PC-9 (cell line): ENCODE measurements at regions not wholly inside any gene's neighbourhood (a gene's known extent, or its start where the extent isn't known, plus 50 kb on each side); places are given as distances from the start of the nearest gene placed in this dataset.

Experiments
- BruUV-seq: library from RNA; stranded (reverse); fragments of 400-500 nt; replicated peaks from 2 replicates; lab custom pipeline; 2021; lab: Mats Ljungman, UMichigan
- CTCF ChIA-PET: fragments of 300-600 bp; sonication (Branson Sonifier 250); formaldehyde crosslinking; loops from one replicate; lab custom pipeline; 2022; ENCODE audit warnings: antibody characterized with exemption; lab: Charles Lee
- POLR2A ChIA-PET: fragments of 300-600 bp; sonication (Branson Sonifier 250); formaldehyde crosslinking; loops from one replicate; lab custom pipeline; 2022; ENCODE audit warnings: antibody characterized with exemption; ENCODE audit not compliant: unreplicated experiment; lab: Charles Lee
- DNase-seq, 2 experiments: peaks; one replicate each; pipeline versions ENCODE4 v3.0.0 to v3.0.0-alpha.2; 2015 to 2022; ENCODE audit warnings: mixed read lengths in 1 of 2
- H2AFZ ChIP-seq: fragments of 200-600 bp; sonication (generic); 2 replicates; pipeline ENCODE4 v1.8.1; 2017; ENCODE audit warnings: antibody characterized with exemption
- H3F3A ChIP-seq: fragments of 200-600 bp; sonication (generic); 2 replicates; pipeline ENCODE4 v1.8.1; 2017; ENCODE audit warnings: antibody characterized with exemption, mild to moderate bottlenecking, low read depth; ENCODE audit not compliant: insufficient read depth
- H3K27ac ChIP-seq: fragments of 200-600 bp; sonication (generic); 2 replicates; pipeline ENCODE4 v1.6.1; 2016; ENCODE audit warnings: mixed run types
- H3K27me3 ChIP-seq: fragments of 200-600 bp; sonication (generic); 2 replicates; pipeline ENCODE4 v1.6.1; 2016; ENCODE audit warnings: low read depth, mixed run types; ENCODE audit not compliant: insufficient read depth
- H3K36me3 ChIP-seq: fragments of 200-600 bp; sonication (generic); 2 replicates; pipeline ENCODE4 v1.6.1; 2016; ENCODE audit warnings: low read depth, mixed run types
- H3K4me1 ChIP-seq: fragments of 200-600 bp; sonication (generic); replicated peaks from 2 replicates; pipeline ENCODE4 v1.6.1; 2016; ENCODE audit warnings: mixed run types; ENCODE audit not compliant: insufficient read depth
- H3K4me2 ChIP-seq: fragments of 200-600 bp; sonication (generic); 2 replicates; pipeline ENCODE4 v1.6.1; 2017; ENCODE audit warnings: mixed run types
- H3K4me3 ChIP-seq: fragments of 200-600 bp; sonication (generic); 2 replicates; pipeline ENCODE4 v1.6.1; 2016; ENCODE audit warnings: mixed run types
- H3K79me2 ChIP-seq: fragments of 200-600 bp; sonication (generic); 2 replicates; pipeline ENCODE4 v1.6.1; 2017; ENCODE audit warnings: low read depth, mixed run types
- H3K9me2 ChIP-seq: fragments of 200-600 bp; sonication (generic); 2 replicates; pipeline ENCODE4 v1.8.1; 2017; ENCODE audit warnings: mild to moderate bottlenecking; ENCODE audit not compliant: insufficient read depth
- H3K9me3 ChIP-seq: fragments of 200-600 bp; sonication (generic); 2 replicates; pipeline ENCODE4 v1.8.1; 2016; ENCODE audit warnings: low read depth; ENCODE audit not compliant: insufficient read depth
- H4K20me1 ChIP-seq: fragments of 200-600 bp; sonication (generic); 2 replicates; pipeline ENCODE4 v1.8.1; 2017; ENCODE audit not compliant: insufficient read depth
- EZH2 ChIP-seq: fragments of 200-600 bp; sonication (generic); IDR thresholded peaks from 2 replicates; pipeline ENCODE4 v1.8.0; 2017; ENCODE audit warnings: antibody characterized with exemption, low read depth
- intact Hi-C: fragments of 100-400 bp; cut with micrococcal nuclease; formaldehyde crosslinking; loops from one replicate; pipeline ENCODE4 v1.10.0; 2022; ENCODE audit not compliant: unreplicated experiment
- TF ChIP-seq, protein P1 (sequence below): fragments of 200-600 bp; sonication (generic); conservative IDR thresholded peaks from 2 replicates; pipeline ENCODE4 v1.6.1; 2017; ENCODE audit warnings: mixed run types, antibody characterized with exemption, mild to moderate bottlenecking, moderate library complexity

DNA sequence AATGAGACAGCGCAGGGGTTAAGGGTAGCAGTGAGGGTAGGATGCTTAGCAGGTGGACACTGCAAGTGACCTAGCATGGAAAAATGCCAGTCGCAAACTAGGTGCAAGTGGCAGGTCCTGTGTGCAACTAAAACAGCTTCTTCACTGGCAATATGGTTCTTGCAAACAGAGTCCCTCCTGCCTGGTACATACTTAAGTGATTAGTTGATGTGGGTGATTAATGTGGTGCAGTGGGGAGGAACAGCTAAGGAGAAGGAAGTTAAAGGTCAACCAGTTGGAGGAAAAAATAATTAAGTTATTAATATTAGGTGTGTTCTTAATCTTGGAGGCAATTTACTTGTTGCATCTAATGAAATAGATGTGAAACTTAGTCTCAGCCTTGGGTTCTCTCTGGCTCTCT is 121.6 kb upstream of the IGFBP7 start:
- H3K9me2 ChIP-seq: no peaks in the 10 kb centered on the region
- no peaks in the 10 kb centered on the region for H3K4me1 ChIP-seq
- no peak overlapping the region for H3K27ac ChIP-seq
- no peak overlapping the region for H2AFZ ChIP-seq
- H3K4me3 ChIP-seq: no peak overlapping the region
- peak in 1 of 2 experiments; percentile 2 for DNase-seq
- CTCF ChIA-PET: no interaction called here
- H4K20me1 ChIP-seq: no peaks in the 10 kb centered on the region
- H3K79me2 ChIP-seq: no peaks in the 10 kb centered on the region
- intact Hi-C loops: no loop called here
- no peaks in the 10 kb centered on the region for H3K36me3 ChIP-seq
- no peaks in the 10 kb centered on the region for H3K27me3 ChIP-seq
- TF ChIP-seq EZH2: no peak
- TF ChIP-seq, protein P1, sequence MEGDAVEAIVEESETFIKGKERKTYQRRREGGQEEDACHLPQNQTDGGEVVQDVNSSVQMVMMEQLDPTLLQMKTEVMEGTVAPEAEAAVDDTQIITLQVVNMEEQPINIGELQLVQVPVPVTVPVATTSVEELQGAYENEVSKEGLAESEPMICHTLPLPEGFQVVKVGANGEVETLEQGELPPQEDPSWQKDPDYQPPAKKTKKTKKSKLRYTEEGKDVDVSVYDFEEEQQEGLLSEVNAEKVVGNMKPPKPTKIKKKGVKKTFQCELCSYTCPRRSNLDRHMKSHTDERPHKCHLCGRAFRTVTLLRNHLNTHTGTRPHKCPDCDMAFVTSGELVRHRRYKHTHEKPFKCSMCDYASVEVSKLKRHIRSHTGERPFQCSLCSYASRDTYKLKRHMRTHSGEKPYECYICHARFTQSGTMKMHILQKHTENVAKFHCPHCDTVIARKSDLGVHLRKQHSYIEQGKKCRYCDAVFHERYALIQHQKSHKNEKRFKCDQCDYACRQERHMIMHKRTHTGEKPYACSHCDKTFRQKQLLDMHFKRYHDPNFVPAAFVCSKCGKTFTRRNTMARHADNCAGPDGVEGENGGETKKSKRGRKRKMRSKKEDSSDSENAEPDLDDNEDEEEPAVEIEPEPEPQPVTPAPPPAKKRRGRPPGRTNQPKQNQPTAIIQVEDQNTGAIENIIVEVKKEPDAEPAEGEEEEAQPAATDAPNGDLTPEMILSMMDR: no peak
- H3K9me3 ChIP-seq: no peaks in the 10 kb centered on the region
- no peaks in the 10 kb centered on the region for H3F3A ChIP-seq
- BruUV-seq: no TSS peak
- no peak overlapping the region for H3K4me2 ChIP-seq
- POLR2A ChIA-PET: no interaction called here

DNA sequence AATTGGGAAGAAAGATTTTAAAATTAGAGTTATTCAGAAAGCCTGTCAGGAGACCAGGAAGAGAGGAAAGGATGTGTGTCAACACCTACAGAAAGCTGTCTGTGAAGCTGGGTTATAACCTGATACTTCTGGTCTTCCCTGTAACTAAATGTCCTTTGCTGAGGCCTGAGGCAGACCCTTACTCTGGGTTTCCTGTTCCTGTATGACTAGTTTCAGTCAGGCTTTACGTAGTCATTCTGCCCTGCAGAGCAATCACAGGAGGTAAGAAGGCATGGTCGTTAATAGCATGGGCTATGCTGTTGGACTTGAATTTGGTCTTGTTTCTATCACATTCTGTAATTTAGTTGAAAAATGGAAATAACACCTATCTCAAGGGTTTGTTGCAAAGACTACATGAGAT is 110.5 kb upstream of the IGFBP7 start:
- no peaks in the 10 kb centered on the region for H3K36me3 ChIP-seq
- ChIA-PET POLR2A (no interaction called here), CTCF (no interaction called here)
- no peak overlapping the region for H3K27ac ChIP-seq
- H2AFZ ChIP-seq: no peak overlapping the region
- no peaks in the 10 kb centered on the region for H3F3A ChIP-seq
- no TSS peak for BruUV-seq
- no peaks in the 10 kb centered on the region for H3K9me3 ChIP-seq
- no peak for DNase-seq
- H3K4me3 ChIP-seq: no peak overlapping the region
- H3K4me1 ChIP-seq: no peaks in the 10 kb centered on the region
- no peaks in the 10 kb centered on the region for H4K20me1 ChIP-seq
- no peak overlapping the region for H3K4me2 ChIP-seq
- TF ChIP-seq, protein P1: no peak
- TF ChIP-seq EZH2: no peak
- H3K9me2 ChIP-seq: no peaks in the 10 kb centered on the region
- H3K79me2 ChIP-seq: no peaks in the 10 kb centered on the region
- intact Hi-C loops: no loop called here
- H3K27me3 ChIP-seq: no peaks in the 10 kb centered on the region

DNA sequence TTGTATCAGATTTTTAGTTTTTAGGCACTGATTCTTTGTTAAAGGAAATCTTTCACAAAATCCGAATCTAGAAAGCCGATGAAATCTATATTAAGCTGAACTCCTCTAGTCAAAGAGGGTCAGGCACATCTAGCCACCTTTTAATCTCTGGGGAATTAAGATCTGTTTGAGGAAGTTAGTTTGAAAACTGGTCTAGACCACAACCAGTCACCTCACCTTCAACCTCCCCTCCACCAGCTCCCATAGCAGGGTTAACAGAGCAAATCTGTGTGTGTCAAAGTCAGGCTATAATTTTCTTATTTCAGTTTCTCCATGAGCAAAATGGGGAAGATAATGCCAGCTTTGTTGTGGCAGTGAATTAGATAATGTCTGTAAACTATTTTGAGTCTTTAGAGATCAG is 110.0 kb upstream of the IGFBP7 start:
- BruUV-seq: no TSS peak
- Histone ChIP-seq H3F3A (no peaks in the 10 kb centered on the region), H3K79me2 (no peaks in the 10 kb centered on the region), H3K27me3 (no peaks in the 10 kb centered on the region), H3K9me3 (no peaks in the 10 kb centered on the region), H3K9me2 (no peaks in the 10 kb centered on the region), H3K4me1 (no peaks in the 10 kb centered on the region), H4K20me1 (no peaks in the 10 kb centered on the region), H2AFZ (no peak overlapping the region), H3K36me3 (no peaks in the 10 kb centered on the region), H3K27ac (no peak overlapping the region), H3K4me2 (no peak overlapping the region), H3K4me3 (no peak overlapping the region)
- no peak for DNase-seq
- no peak for TF ChIP-seq EZH2
- TF ChIP-seq, protein P1: no peak
- ChIA-PET CTCF (no interaction called here), POLR2A (no interaction called here)
- intact Hi-C loops: no loop called here
